Transverse colon (tissue), 4 donors: ENCODE measurements at regions not wholly inside any gene's neighbourhood (a gene's known extent, or its start where the extent isn't known, plus 50 kb on each side); places are given as distances from the start of the nearest gene placed in this dataset.

Experiments used
- CTCF ChIP-seq, 5 experiments: fragments of 200-600 bp in 3 of 5; fragments of 450-650 bp in 2 of 5; sonication (generic) in 3 of 5; IDR thresholded peaks; 1 replicate in 2 of 5; 2 replicates in 3 of 5; pipeline ENCODE4 v1.5.1; 2016 to 2017; ENCODE audit warnings: antibody characterized with exemption in 5 of 5, inconsistent platforms in 3 of 5, mild to moderate bottlenecking in 2 of 5, moderate library complexity in 1 of 5
- EP300 ChIP-seq: sonication (generic); formaldehyde crosslinking; IDR thresholded peaks from one replicate; pipeline ENCODE4 v1.6.1; 2017; ENCODE audit warnings: antibody characterized with exemption, low read depth
- POLR2A ChIP-seq: fragments of 450-650 bp; IDR thresholded peaks from one replicate; pipeline ENCODE4 v1.6.1; 2016; ENCODE audit warnings: antibody characterized with exemption, mild to moderate bottlenecking, moderate library complexity
- POLR2AphosphoS5 ChIP-seq, 3 donors: sonication (generic); formaldehyde crosslinking; IDR thresholded peaks; one replicate each; pipeline ENCODE4 v1.6.1; 2016; ENCODE audit warnings: antibody characterized with exemption in 3 of 3

GRCh38 chr20:46800409-46800804 lies 91.0 kb downstream of the SLC2A10 start:
- TF ChIP-seq CTCF (IDR thresholded peaks at IDR 0.05) (no peak), POLR2AphosphoS5 (IDR thresholded peaks at IDR 0.05) (no peak), POLR2A (no peak), EP300 (no peak)
